22Rv1 (cell line): ENCODE measurements at regions not wholly inside any gene's neighbourhood (a gene's known extent, or its start where the extent isn't known, plus 50 kb on each side); places are given as distances from the start of the nearest gene placed in this dataset.

Experiments
- ZFX ChIP-seq: fragments of 450-650 bp; IDR thresholded peaks from 2 replicates; pipeline ENCODE4 v1.6.1; 2017; ENCODE audit warnings: antibody characterized with exemption, borderline replicate concordance
- TF ChIP-seq, protein P1 (sequence below): fragments of 450-650 bp; IDR thresholded peaks from 2 replicates; pipeline ENCODE4 v1.5.1; 2017; ENCODE audit warnings: mild to moderate bottlenecking

DNA sequence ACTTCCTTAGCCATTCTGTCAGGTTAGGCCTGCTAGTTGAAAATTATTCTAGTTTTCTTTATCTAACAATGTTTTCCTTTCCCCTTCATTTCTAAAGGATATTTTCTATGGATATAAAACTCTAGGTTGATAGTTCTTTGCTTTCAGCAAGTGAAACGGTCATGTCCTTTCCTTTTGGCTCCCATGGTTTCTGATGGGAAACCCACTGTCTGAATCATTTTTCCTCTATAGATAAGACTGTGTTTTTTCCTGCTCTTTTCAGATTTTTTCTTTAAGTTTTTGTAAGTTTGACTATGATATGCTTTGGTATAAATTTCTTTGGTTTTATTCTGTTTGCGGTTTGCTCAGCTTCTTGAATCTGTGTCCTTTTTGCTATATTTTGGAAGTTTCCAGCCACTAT is 800.9 kb downstream of the USP25 start:
- TF ChIP-seq, protein P1, sequence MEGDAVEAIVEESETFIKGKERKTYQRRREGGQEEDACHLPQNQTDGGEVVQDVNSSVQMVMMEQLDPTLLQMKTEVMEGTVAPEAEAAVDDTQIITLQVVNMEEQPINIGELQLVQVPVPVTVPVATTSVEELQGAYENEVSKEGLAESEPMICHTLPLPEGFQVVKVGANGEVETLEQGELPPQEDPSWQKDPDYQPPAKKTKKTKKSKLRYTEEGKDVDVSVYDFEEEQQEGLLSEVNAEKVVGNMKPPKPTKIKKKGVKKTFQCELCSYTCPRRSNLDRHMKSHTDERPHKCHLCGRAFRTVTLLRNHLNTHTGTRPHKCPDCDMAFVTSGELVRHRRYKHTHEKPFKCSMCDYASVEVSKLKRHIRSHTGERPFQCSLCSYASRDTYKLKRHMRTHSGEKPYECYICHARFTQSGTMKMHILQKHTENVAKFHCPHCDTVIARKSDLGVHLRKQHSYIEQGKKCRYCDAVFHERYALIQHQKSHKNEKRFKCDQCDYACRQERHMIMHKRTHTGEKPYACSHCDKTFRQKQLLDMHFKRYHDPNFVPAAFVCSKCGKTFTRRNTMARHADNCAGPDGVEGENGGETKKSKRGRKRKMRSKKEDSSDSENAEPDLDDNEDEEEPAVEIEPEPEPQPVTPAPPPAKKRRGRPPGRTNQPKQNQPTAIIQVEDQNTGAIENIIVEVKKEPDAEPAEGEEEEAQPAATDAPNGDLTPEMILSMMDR, result no peak
- TF ChIP-seq ZFX, result no peak
